Inflammatory macrophage (primary cell): ENCODE measurements at regions not wholly inside any gene's neighbourhood (a gene's known extent, or its start where the extent isn't known, plus 50 kb on each side); places are given as distances from the start of the nearest gene placed in this dataset.

Source experiments
- DNase-seq, 2 donors: peaks; one replicate each; pipeline ENCODE4 v3.0.0-alpha.2; 2020 to 2022

GRCh38 chr5:107213025-107213424, 457.7 kb downstream of the EFNA5 start:
- DNase-seq: no peak

GRCh38 chr5:107211630-107212029, 459.1 kb downstream of the EFNA5 start:
- DNase-seq: no peak

DNA sequence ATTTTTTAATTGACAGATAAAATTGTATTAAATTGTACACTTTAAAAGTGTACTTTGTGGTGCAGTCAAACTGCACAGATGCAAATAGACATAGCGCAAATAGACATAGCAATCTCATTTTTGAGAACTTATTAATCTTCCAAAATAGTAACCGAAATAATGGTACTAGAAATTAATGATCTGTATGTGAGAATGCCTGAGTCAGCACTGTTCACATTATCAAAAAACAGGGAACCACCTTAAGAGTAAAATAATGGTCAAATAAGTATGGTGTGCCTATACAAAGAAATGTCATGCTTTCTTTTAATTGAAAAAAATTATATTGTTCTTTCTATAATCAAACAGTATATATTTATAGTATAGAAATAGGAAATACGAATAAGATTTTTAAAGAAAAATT, 461.9 kb downstream of the EFNA5 start:
- no peak for DNase-seq

DNA sequence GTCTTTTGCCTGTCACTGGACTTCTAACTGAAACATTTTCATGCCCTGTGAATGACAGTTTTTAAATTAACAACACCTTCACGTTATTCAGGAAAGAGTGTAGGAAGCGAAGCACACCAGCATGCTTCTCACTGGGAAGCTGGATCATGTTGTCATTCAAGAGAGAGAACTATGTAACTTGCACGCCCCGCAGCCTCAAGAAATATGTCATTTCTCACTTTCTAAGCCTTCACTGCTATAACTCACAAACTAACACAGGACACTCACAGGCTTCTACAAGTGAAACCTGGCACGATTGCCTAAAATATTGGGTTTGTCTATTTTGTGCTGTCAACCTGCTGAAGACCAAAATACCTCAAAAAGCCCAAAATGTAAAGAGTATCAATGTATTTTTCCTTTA, 466.3 kb downstream of the EFNA5 start:
- DNase-seq: no peak

DNA sequence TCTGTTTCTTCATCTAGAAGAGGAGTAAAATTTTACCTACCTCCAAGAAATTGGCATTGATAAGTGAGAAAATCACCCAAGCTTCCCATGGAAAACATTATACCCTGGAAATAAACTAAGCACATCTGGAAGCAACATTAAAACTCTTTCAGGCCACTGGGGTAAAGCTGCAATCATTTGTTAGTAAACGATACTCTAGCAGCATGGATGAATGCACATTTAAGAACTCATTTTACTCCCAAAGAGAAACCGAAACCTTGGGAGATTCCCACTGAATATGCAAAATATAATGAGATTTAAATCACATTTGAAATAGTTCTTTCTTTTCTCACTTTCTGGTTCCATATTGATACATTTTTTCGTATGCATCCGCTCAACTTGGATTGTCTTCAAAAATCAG, 467.5 kb downstream of the EFNA5 start:
- DNase-seq: no peak

DNA sequence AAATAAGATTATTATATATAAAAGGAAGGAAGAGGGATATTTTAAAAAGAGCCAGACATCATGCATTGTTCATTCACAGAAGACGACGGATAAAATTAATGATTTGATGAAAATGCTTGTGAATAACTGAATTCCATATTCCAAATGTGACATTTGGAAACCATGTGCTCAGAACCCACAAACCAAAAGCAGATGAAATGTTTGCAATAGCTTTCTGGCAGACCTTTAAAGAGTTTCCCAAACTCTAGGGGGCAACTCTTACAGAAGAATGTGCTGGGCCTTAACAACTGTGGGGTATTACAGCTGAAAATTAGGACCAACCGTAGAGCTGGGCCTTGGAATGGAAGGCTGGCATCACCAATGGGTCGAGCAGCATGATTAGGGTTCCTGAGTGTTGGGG, 471.0 kb downstream of the EFNA5 start:
- DNase-seq: no peak

DNA sequence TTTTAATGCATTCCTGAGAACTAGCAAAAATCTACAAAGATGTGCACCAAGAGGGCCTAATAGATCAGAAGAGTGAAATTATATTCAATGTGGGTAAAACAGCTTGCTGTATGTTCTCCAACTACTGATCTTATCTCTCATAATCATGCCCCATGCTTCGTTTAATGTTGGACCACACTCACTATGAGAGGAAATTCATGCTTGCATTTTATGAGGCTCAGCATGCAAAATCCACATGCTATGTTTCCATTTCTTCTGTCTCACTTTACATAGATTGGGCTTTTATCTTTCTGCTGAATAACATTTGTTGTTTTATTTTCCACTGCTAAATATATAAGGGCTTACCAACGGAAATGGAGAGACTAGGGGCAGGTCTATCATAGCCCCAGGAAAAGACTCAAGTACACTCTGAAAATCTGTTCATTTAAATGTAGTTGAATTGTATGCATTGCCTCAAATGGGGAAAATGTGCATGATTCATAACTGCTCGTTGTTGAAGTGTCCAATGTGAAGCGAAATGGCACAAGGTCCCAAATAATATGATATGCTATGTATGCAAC, 474.2 kb downstream of the EFNA5 start:
- DNase-seq: no peak

DNA sequence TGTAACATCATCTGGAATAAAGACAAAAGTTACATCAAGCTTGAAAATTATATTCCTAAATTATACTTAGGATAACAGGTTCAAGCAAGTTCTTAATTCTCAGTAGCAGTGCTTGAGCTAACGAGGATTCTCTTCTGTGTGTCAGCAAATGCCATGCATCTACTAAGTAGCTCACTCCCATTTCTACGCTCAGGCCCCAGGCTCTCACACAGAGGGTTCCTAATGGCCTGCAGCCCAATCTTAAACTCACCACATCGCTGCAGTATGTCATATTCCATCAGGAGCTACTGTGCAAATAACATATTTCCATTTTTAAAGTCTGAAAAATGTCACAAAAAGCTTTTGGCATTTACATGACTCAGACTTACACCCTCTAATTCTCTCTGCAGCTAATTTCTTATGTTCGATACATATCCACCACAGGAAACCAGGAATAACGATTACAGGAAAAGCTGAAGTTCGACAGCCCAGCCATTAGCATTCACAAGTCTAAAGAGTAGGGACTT, 474.8 kb downstream of the EFNA5 start:
- no peak for DNase-seq

DNA sequence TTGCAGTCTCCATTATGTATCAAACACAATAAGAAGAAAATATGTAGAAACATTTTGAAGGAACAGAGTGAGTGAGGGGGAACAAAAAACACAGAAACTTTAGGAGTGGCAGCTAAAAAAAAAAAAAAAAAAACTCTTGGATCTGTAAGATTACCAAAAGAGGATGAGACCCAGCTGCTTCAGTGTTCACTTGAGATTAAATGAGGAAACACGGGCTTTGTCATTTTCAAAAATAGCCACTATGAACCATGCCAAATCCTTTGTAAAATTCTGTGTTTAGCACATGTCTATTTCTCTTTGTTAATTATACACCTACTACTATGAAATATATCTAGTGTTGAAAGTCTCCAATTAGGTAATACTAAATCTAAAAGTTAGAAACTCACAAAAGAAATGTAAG, 485.9 kb downstream of the EFNA5 start:
- DNase-seq: no peak

GRCh38 chr5:107184066-107184465, 486.7 kb downstream of the EFNA5 start:
- DNase-seq: no peak

- no peak for DNase-seq
Measured at GRCh38 chr5:107170620-107171019, 500.1 kb downstream of the EFNA5 start.

GRCh38 chr5:107169867-107170266, 500.9 kb downstream of the EFNA5 start:
- no peak for DNase-seq

DNA sequence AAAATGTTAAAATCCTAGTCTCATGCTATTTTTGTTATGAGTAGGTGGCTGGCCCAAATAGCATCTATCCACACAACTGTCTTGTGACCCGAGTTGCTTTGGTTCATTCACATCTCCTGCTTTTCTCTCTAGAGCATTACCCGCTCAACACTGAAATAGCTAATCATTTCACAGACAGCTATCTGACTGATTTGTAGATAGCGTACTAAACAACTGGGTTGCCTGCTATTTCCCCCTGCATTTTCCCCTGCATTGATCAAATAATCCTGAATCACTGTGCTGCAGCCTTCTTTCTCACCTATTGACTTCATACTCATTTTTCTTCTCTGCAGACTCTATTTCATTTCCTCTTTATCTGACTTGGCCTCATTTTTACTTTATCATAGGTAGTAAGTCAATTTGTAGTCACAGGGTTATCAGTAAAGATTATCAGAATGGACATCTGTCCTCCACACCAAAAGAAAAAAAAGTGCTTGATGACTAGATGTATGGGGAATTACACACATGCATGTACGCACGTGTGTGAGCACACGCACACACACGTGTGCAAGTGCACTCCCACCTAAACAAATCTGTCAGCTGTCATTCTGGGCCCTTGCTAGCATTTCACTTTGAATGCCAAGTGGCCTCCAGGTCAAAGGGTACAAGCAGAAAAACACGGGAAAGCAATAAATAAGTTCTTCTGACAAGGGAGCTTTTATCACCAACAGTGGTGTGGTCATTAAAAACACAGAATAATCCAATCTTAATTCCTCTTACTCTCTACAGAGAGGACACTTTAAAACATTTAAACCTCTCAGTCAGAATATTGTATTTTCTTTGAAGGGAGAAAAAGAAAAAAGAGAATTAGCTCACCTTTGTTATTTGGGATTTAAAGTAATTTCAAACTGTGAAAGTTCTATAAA, 501.6 kb downstream of the EFNA5 start:
- DNase-seq: no peak

DNA sequence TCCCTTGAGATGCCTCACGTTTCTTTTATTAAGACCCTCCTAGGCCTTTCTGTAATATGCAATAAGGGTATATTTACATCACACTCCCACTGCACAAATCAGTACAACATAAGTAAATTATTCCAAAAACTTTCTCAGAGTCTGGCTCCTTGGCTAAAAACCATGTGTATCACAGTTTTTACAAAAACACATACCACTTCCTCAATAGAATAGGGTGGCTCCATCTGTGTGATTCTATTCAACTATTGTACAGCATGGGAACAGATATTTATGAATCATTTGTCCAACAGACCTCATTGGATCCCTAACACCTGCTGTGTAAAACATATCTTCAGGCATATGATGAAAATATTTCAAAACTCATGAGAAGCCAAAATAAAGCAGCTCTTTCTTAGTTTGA, 502.7 kb downstream of the EFNA5 start:
- no peak for DNase-seq

DNA sequence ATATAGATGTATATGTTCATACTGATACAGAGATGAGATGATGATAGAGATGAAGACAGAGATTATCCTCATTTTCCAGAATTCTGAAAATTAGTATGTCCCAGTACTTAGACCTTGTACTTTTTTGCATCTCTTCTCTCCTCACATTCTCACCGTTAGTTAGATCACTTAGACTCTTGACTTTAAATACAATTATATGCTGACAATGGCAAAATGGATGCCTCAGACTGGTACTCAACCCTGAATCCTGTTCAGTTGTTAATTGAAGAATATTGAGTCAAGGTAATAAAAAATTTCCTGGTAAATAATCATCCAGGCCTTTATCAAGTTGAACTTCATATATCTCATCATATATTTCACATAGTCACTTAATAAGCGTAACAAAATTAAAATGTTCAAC, 505.4 kb downstream of the EFNA5 start:
- no peak for DNase-seq

DNA sequence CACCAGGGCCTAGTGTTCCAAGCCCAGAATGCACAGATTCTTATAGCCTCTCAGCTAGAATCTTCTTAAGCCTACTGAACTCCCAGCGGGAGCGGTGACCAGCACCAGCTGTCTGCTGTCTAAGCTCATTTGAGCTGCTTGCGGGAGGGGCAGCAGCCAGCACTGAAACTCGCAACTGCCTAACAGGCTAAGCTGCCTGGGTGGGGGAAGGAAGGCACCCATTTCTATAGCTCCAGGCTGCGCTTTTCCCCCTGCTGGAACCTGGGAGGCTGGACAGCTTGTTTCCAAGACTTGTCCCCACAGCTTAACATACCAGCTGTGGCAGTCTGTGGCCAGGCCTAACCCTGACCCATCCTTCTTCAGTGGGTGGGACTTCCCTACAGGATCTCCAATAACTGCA, 512.9 kb downstream of the EFNA5 start:
- DNase-seq: no peak

DNA sequence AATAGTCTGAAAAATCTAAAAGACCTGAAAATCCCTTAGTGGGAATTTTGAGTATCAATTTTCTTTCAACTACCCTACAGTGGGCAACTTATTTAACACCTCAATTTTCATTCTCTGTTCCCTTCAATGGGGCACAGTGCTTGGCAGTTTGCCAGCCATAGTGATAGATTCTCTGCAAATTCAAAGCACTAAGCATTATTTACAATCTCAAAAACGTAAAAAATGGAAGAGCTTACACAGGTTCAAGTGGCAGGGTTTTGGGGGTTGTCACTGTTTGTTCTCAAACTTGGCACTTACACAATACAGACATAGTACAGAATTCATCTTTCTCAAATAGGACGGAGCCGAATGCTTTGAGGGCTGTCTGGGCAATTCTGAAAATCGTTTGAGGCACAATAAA, 515.0 kb downstream of the EFNA5 start:
- DNase-seq: no peak

GRCh38 chr5:107154593-107154992, 516.1 kb downstream of the EFNA5 start:
- DNase-seq: no peak

GRCh38 chr5:107153283-107153682, 517.5 kb downstream of the EFNA5 start:
- DNase-seq: no peak

DNA sequence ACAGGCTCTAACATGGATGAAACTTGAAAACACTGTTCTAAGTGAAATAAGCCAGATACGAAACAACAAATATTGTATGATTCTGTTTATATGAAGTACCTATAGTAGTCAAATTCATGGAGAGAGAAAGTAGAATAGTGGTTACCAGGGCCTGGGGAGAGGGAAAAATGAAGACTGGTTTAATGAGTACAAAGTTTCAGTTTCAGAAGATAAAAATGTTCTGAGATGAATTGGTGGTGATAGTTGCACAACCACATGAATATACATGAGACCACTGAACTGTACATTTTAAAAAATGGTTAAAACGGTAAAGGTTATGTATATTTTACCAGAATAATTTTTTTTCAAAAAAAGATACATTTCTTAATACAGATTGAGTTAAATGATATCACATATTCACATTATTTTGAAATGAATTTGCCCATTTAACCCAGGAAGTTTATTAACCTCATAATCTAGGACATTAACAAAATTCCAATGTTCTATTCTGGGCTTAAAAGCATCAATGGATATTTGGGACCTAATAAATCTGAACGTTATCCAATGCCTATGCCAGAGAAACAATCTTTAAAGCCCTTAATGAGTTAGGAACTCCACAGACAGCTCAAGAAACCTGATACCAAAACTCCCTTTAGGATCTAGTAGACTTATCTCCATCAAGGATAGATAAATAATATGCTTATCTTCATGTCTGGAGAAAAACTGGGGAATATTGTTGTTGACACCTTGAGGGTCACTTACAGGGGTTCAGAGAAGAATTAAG, 521.3 kb downstream of the EFNA5 start:
- no peak for DNase-seq

DNA sequence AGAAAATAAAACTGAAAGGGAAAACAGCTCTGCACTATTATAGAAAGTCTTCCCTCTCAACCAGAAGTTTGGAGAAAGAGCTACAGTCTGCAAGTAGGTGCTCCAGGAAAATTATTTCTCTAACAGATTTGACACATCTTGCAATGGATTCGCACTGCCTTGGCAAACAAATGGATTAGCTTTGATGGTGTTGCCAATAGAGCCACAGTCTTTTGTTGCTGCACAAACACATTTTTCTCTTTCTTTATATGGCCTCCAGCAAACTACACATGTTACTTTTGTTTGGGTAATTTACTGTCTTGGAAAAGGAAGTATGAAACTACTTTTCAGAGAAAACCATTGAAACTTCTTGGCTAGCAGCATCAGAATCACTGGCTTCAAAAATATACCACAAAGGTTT, 523.1 kb downstream of the EFNA5 start:
- no peak for DNase-seq

GRCh38 chr5:107146901-107147300, 523.8 kb downstream of the EFNA5 start:
- no peak for DNase-seq

DNA sequence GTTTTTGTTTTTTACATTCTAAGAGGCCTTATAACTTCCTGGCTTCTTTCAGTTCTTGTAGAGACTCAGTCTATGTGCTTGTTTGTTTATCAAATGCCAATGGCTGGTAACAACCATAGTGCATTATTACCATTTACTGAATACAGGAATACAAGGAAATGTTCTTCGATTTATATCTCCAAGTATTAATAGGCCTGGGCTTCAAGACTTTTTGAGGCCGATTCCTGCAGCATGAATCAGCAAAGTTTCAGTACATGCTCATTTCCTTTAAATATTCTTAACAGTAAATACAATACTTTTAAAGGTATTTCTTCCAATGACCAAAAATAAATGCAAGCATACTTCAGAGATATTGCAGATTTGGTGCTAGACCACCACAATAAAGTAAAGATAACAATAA, 535.3 kb downstream of the EFNA5 start:
- no peak for DNase-seq

GRCh38 chr5:107134931-107135330, 535.8 kb downstream of the EFNA5 start:
- DNase-seq: no peak
